CD4-positive, alpha-beta T cell treated with Interleukin-15 for 1 hour (primary cell): ENCODE measurements at regions not wholly inside any gene's neighbourhood (a gene's known extent, or its start where the extent isn't known, plus 50 kb on each side); places are given as distances from the start of the nearest gene placed in this dataset.

Experiments
- DNase-seq: peaks from one replicate; pipeline ENCODE4 v3.0.0-alpha.2; 2020

GRCh38 chr5:57825031-57825686 lies 342.5 kb upstream of the ACTBL2 start:
- no peak for DNase-seq

DNA sequence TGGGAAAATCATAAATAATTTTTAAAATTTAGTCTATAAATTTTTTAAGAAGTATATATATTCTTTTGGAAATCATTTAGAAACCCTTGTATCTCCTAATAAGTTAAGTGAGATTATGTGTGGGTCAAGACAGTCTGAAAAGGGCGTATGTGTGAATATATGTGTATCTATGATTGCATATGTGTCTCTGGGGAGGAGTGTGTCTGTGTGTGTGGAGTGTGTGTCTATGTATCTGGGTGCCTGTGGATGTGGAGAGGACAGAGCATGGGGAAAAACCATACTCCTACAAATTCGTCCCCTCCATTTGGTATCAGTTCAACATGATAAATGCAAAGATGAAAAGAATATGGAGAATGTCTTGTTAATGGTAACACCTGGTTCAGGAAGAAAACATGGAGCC lies 342.0 kb upstream of the ACTBL2 start:
- DNase-seq, result no peak

DNA sequence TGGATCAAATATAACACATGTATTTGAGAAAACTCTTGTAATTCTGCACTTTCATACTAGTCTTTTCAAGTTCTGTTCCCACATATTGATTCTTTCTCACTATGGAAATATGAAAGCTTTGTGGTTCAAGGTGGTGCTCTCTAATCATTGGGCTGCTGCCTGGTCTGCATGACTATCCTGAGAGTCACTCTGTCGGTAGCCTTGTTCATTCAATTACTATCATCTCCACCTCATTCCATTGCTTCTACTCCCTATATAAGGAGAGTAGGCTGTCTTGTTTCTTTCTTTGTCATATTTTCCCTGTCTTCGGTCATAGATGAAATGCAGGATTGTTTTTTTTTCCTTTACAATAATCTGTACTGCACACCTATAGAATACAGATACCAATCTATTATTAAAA lies 341.4 kb upstream of the ACTBL2 start:
- DNase-seq, result no peak

DNA sequence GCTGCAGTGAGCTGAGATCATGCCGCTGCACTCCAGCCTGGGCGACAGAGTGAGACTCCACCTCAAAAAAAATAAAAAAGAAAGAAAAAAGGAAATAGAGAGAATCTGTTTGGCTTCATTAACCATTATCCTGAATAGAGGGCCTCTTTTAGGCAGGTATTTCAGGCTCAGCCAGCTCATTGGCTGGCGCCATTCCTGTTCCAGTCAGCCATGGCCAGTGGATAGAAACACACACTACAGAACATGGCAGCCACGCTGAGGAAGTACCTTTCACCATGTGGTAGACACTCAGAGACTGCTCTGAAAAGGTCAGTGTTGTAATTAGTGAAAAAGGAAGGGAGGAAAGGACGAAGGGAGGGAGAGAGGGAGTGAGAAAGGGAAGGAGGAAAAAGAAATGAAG lies 340.0 kb upstream of the ACTBL2 start:
- no peak for DNase-seq

DNA sequence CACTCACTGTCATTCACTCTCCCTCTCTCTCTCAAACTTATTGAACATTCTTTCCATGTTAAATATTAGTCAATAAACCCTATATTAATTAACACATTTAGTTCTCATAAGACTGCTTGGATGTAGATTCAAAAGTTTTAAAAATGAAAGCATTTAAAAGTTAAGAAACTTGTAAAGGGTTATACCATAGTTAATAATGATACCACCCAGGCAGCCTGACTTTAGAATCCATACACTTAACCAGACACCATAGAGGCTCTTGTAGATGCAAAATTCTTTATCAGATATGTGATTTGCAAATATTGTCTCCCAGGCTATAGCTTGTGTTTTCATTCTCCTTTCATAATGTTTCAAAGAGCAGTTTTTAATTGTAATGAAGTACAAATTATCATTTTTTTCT lies 335.8 kb upstream of the ACTBL2 start:
- no peak for DNase-seq

- DNase-seq, result no peak
These were observed 335.3 kb upstream of the ACTBL2 start for GRCh38 chr5:57817924-57818323.

- DNase-seq, result no peak
These were observed 334.4 kb upstream of the ACTBL2 start for GRCh38 chr5:57817001-57817453.

DNA sequence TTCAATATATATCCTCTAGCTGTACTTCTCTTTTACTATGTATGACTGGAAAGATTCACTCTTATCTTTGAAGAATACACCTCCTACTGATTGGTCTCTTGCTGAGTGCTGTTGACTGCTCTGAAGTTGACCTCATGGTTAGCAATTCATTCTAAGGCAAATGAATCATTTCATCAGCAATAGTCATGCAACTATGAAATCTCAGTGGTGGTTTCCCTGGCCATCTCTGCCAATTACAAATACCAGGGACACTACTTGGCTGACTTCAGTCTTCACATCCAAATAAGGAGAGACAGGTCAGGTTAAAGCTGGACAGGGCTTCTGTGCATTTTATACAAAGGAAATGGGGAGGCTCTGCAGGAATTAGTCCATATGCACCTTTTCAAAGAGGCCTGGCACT lies 333.5 kb upstream of the ACTBL2 start:
- no peak for DNase-seq

GRCh38 chr5:57805732-57806131 lies 323.1 kb upstream of the ACTBL2 start:
- no peak for DNase-seq

DNA sequence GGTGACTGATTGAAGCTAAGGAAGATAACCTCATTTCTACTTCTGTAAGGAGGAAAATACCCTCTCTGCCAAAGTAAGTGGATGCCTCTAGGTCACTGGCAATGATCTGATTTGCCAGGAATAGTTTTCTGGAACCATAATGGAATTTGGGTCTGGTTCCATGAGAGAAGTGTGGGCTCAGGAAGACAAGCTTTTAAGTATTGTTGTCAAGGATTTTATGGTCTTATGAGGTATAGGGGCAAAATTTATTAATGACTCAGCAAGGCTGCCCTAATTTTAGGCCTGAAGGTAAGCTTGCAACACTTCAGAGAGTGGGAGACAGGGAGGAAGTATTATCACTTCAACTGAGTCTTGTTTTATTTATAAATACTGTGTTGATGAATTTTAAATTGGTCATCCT lies 322.6 kb upstream of the ACTBL2 start:
- DNase-seq, result no peak

GRCh38 chr5:57804505-57804904 lies 321.9 kb upstream of the ACTBL2 start:
- no peak for DNase-seq

GRCh38 chr5:57804007-57804444 lies 321.4 kb upstream of the ACTBL2 start:
- DNase-seq, result no peak

DNA sequence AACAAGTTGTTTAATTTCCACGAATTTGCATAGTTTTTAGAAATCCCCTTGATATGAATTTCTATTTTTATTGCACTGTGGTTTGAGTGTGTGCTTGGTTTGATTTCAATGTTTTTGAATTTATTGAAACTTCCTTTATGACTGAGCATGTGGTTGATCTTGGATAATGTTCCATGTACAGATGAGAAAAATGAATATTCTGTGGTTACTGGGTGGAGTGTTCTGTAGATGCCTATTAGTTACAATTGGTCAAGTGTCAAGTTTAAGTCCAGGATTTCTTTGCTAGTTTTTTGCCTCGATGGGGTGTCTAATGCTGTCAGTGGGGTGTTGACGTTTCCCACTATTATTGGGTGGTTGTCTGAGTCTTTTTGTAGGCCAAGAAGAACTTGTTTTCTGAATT lies 319.5 kb upstream of the ACTBL2 start:
- DNase-seq, result no peak

DNA sequence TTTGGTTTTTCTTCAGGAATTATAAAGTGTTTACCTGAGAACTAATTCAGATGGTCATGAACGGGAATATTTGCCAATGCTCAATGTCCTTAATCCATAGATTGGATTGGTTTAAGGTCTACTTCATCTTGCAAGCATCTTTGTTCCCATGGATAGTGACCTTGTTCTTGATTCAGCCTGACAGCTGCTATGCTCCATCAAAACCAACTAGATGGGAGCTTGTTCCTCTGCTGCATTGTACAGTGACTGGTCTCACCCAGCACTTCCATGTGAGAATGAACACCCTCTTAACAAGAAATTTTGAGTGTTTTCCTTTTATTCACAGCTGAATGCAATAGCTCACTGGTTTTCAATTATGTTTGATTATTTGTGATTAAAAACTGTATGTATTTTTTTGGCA lies 312.6 kb upstream of the ACTBL2 start:
- no peak for DNase-seq

GRCh38 chr5:57791875-57792274 lies 309.3 kb upstream of the ACTBL2 start:
- no peak for DNase-seq

DNA sequence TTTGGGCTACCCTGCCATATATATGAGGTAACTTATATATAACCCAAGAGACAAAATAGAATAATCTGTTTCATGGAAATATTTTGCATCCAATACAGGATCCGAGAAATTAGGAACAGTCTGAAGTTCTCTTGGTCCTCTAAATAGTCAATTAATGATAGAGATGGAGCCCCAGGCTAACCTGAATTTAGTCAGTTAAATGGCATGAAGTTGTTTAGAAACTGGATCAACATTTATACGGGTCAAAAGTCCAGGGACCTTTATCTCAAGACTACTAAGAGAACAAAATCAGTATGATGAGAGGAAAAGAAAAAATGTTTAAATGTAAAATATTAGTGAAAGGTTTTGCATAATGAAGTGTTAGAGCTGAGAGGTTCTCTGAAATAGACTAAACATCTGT lies 303.3 kb upstream of the ACTBL2 start:
- no peak for DNase-seq

DNA sequence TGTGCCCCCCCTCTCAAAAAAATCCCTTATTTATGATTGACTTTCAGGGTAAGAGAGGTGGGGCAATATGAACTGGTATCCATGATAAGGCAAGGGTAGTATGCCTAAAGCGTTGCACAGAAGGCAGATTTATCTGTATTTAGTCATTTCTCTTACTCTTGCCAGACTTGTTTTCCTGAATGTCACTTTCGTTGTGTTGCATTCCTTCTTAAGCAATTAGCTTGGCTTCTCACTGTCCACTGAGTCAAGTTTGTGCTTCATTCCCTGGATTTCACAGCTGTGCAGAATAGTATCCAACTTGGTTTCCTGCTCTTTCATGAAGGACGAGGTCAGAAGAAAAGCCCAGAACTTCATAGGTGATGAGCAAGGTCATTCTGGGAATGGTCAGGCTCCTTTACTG lies 301.5 kb upstream of the ACTBL2 start:
- no peak for DNase-seq

DNA sequence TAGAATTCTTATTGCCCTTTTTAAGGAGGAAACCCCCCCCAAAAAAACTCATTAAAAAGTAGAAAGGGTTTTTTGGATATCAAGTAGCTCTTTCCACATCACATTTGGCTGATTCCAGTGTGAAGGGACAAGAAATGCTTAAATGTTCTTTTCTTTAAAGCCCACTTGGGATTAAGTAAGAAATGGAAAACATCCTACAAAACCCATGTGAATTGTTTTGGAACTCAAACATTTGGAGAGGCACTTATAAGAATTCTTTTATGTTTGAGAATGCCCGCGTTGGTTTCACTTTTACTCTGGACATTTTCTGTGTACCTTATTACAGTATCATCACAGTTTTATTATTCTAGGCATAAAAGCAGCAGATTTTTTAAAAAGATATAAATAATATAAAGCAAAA lies 301.1 kb upstream of the ACTBL2 start:
- no peak for DNase-seq

GRCh38 chr5:57780961-57781325 lies 298.3 kb upstream of the ACTBL2 start:
- DNase-seq, result no peak

GRCh38 chr5:57780306-57780960 lies 297.8 kb upstream of the ACTBL2 start:
- DNase-seq, result no peak

DNA sequence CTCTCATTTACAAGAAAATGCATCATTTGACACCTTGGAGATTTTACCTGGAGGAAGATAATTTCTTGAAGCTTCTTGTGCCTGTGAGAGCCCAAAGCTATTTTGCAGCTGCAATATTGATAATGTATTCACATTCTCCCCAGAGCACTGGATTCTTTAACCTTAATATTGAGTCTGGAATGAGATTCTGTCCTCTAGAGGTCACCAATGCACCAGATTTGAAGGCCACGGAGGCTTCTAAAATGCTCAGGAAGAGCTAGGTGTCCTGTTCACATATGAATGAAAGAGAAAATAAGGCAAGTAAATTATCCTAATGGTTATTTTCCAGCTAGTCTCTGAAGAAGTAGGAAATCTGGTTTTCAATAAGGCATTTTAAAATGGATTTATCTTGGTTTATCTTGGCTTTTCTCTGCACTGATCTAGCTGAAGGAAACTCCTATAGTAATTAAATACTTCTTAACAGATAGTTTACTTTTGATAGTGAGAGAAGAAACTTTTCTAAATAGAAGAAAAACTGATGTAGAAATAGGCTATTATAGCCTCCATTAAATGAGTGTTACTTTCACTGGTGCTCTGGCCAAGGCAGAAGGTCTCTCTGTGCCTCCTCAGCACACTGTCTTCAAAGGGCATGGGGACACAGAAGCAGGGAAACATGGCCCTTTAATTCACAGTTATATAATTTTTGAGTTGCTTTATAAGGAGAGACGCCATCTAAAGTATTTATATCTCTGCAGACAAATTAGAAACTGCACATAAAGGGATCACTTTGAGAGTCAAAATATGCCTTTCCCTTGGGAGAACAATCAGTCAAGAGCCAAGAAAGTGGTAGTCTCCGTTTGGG lies 297.0 kb upstream of the ACTBL2 start:
- DNase-seq, result no peak

DNA sequence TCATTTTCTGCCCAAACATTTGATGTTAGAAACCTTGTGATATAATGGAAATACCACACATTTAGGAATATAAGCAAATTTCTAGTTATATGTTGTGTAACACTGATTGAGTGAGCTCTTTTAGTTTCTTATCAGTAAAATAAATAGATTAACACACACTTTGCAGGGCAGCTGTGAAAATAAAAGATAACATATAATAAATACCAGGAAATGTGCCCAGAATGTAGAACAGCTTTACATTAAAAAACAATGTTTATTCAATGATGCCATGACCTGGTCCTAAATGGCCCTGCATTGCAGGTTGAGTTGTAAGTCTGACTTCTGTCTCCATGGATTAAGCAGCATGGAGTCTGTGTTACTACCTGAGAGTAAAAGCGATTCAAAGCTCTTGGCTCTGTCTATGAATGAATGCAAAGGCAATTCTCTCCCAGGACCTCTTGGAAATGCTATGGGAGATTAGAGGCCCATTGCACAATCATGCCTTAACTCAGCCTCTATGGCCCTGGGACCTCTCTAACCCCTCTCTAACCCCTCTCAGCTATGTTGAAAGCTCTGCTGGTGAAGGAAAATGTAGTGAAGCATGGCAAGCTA lies 296.0 kb upstream of the ACTBL2 start:
- no peak for DNase-seq

DNA sequence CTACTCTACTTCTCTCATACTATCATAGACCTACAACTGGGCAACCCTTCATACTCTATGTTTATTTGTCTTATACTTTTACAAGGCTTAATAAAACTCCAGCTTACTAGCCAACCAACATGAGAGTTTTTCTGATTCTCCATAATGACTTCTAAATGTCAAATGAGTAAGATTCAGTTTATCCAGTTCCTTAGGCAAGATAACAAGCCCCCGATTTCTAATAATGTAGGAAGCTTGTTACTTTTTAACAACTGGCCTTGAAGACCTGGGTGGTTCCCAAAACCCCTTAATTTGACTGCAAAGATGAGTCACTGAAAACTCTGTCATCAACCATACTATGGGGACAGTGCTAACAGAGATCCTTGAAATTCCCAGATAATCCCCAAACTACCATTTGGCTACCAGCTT lies 294.6 kb upstream of the ACTBL2 start:
- no peak for DNase-seq

DNA sequence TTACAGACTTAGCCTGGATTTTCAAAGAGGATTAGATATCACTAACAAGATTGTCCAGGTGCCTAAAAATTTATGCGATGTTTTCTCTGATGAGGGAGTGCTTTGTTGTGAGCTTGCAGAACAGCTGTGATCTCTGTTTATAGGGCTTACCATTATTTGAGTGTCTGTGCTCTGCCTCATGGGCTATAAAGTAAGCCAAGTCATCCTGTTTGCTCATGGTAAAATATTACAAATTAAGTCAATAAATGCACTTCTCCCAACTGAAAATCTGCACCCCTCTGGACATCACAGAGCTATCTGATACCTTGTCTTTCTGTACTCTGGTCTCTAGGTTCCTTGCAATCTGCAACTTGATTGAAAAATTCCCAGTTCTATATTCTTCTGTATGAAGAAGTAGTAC lies 293.4 kb upstream of the ACTBL2 start:
- DNase-seq, result no peak
